H1 (cell line): ENCODE measurements at regions not wholly inside any gene's neighbourhood (a gene's known extent, or its start where the extent isn't known, plus 50 kb on each side); places are given as distances from the start of the nearest gene placed in this dataset.

Source experiments
- CTCF ChIA-PET: fragments of 300-600 bp; sonication (Branson Sonifier 250); formaldehyde crosslinking; loops from one replicate; lab custom pipeline; 2021; ENCODE audit not compliant: partially characterized antibody; lab: Charles Lee
- POLR2A ChIA-PET: fragments of 300-600 bp; sonication (Branson Sonifier 250); formaldehyde crosslinking; loops from one replicate; lab custom pipeline; 2021; ENCODE audit warnings: inconsistent platforms; ENCODE audit not compliant: partially characterized antibody; lab: Charles Lee
- DNase-seq, 2 experiments: peaks; one replicate each; pipeline versions ENCODE4 v3.0.0 to v3.0.0-alpha.2; 2010 to 2022; ENCODE audit warnings: low spot score in 2 of 2, low read depth in 1 of 2, mixed read lengths in 1 of 2
- FAIRE-seq: peaks from 2 replicates; lab custom pipeline; 2011; peaks lifted over from hg19 to GRCh38; lab: Jason Lieb, UNC
- H2AFZ ChIP-seq: 2 replicates; pipeline ENCODE4 v1.8.1; 2012; ENCODE audit warnings: low read length, inconsistent platforms
- H2AK5ac ChIP-seq: 2 replicates; pipeline ENCODE4 v1.6.1; 2013; ENCODE audit warnings: low read depth, low read length
- H2BK120ac ChIP-seq: replicated peaks from 2 replicates; pipeline ENCODE3; 2013; ENCODE audit warnings: low read depth, low read length, inconsistent platforms
- H2BK12ac ChIP-seq: 2 replicates; pipeline ENCODE4 v1.6.1; 2013; ENCODE audit warnings: low read depth, low read length
- H2BK15ac ChIP-seq: 2 replicates; pipeline ENCODE4 v1.6.1; 2013; ENCODE audit warnings: low read length
- H2BK20ac ChIP-seq: 2 replicates; pipeline ENCODE4 v1.6.1; 2013; ENCODE audit warnings: low read length
- H2BK5ac ChIP-seq: 2 replicates; pipeline ENCODE4 v1.6.1; 2013; ENCODE audit warnings: low read depth, low read length
- H3K14ac ChIP-seq: 2 replicates; pipeline ENCODE4 v1.6.1; 2013; ENCODE audit warnings: inconsistent platforms; ENCODE audit not compliant: insufficient read length
- H3K18ac ChIP-seq: 2 replicates; pipeline ENCODE4 v1.6.1; 2013; ENCODE audit warnings: low read length; ENCODE audit errors: extremely low read depth
- H3K23ac ChIP-seq: 2 replicates; pipeline ENCODE4 v1.6.1; 2013; ENCODE audit warnings: inconsistent platforms; ENCODE audit not compliant: insufficient read length
- H3K23me2 ChIP-seq: 2 replicates; pipeline ENCODE4 v1.6.1; 2013; ENCODE audit warnings: low read depth, low read length
- H3K27ac ChIP-seq: 2 replicates; pipeline ENCODE4 v1.6.1; 2011; ENCODE audit warnings: low read depth, low read length, inconsistent platforms
- H3K27me3 ChIP-seq, 4 experiments: replicated peaks in 1 of 4; 1 replicate in 1 of 4; 2 replicates in 3 of 4; pipeline versions ENCODE4 v1.6.1 to v1.8.1; 2011 to 2013; ENCODE audit warnings: low read length in 3 of 4, mild to moderate bottlenecking in 3 of 4, inconsistent platforms in 2 of 4, mixed read lengths in 2 of 4, moderate library complexity in 1 of 4; ENCODE audit not compliant: control insufficient read depth in 3 of 4, insufficient read depth in 3 of 4; ENCODE audit errors: extremely low read depth in 1 of 4
- H3K36me3 ChIP-seq, 4 experiments: 2 replicates each; pipeline versions ENCODE4 v1.6.1 to v1.8.1; 2011 to 2013; ENCODE audit warnings: mild to moderate bottlenecking in 4 of 4, low read length in 3 of 4, moderate library complexity in 2 of 4, control low read depth in 1 of 4, inconsistent platforms in 1 of 4; ENCODE audit not compliant: insufficient read depth in 4 of 4, control insufficient read depth in 2 of 4
- H3K4ac ChIP-seq: replicated peaks from 2 replicates; pipeline ENCODE3; 2013; ENCODE audit warnings: low read length, low read depth, mixed read lengths, inconsistent platforms; ENCODE audit not compliant: insufficient read length
- H3K4me1 ChIP-seq, 4 experiments: replicated peaks in 1 of 4; 1 replicate in 1 of 4; 2 replicates in 3 of 4; pipeline versions ENCODE4 v1.6.1 to v1.8.1; 2011 to 2013; ENCODE audit warnings: low read length in 3 of 4, inconsistent platforms in 2 of 4, mixed read lengths in 1 of 4; ENCODE audit not compliant: insufficient read depth in 4 of 4, control insufficient read depth in 3 of 4
- H3K4me2 ChIP-seq, 2 experiments: 2 replicates each; pipeline versions ENCODE4 v1.6.1 to v1.8.1; 2011 to 2013; ENCODE audit warnings: low read depth in 2 of 2, low read length in 2 of 2, control low read depth in 1 of 2, inconsistent platforms in 1 of 2, mild to moderate bottlenecking in 1 of 2; ENCODE audit not compliant: insufficient read depth in 1 of 2
- H3K4me3 ChIP-seq, 4 experiments: fragments of 200-600, 300-600 bp in 1 of 4; sonication (generic), shearing (Covaris generic), sonication (Bioruptor Twin) in 1 of 4; 2 replicates each; pipeline versions ENCODE4 v1.5.1 to v1.8.1; 2011 to 2016; ENCODE audit warnings: low read length in 4 of 4, low read depth in 3 of 4, control low read depth in 2 of 4, inconsistent platforms in 2 of 4, mild to moderate bottlenecking in 2 of 4, mixed read lengths in 1 of 4, moderate library complexity in 1 of 4; ENCODE audit not compliant: insufficient read depth in 2 of 4; ENCODE audit errors: extremely low read depth in 1 of 4
- H3K56ac ChIP-seq: replicated peaks from 2 replicates; pipeline ENCODE3; 2013; ENCODE audit warnings: low read depth, mild to moderate bottlenecking, mixed read lengths, low read length, inconsistent platforms; ENCODE audit not compliant: insufficient read length
- H3K79me1 ChIP-seq: 2 replicates; pipeline ENCODE4 v1.6.1; 2013; ENCODE audit warnings: low read depth, low read length, control low read depth
- H3K79me2 ChIP-seq, 2 experiments: 2 replicates each; pipeline versions ENCODE4 v1.6.1 to v1.8.1; 2012 to 2013; ENCODE audit warnings: low read length in 2 of 2, mild to moderate bottlenecking in 2 of 2, inconsistent platforms in 1 of 2; ENCODE audit not compliant: insufficient read depth in 2 of 2, control insufficient read depth in 1 of 2
- H3K9ac ChIP-seq, 4 experiments: replicated peaks in 1 of 4; 1 replicate in 1 of 4; 2 replicates in 3 of 4; pipeline versions ENCODE4 v1.6.1 to v1.8.1; 2011 to 2013; ENCODE audit warnings: low read depth in 3 of 4, low read length in 3 of 4, control low read depth in 2 of 4, mild to moderate bottlenecking in 2 of 4, moderate library complexity in 2 of 4, inconsistent platforms in 1 of 4; ENCODE audit errors: extremely low read depth in 1 of 4
- H3K9me3 ChIP-seq, 2 experiments: 2 replicates each; pipeline versions ENCODE4 v1.6.1 to v1.8.1; 2012 to 2013; ENCODE audit warnings: mild to moderate bottlenecking in 2 of 2, moderate library complexity in 2 of 2, control low read depth in 1 of 2, inconsistent platforms in 1 of 2, low read depth in 1 of 2, low read length in 1 of 2, mixed read lengths in 1 of 2; ENCODE audit not compliant: insufficient read depth in 2 of 2
- H4K20me1 ChIP-seq, 2 experiments: replicated peaks in 1 of 2; 2 replicates each; pipeline versions ENCODE3 to v1.8.1; 2011 to 2013; ENCODE audit warnings: inconsistent platforms in 2 of 2, low read length in 2 of 2, mild to moderate bottlenecking in 1 of 2; ENCODE audit not compliant: insufficient read depth in 2 of 2, control insufficient read depth in 1 of 2
- H4K5ac ChIP-seq: 2 replicates; pipeline ENCODE4 v1.6.1; 2013; ENCODE audit warnings: low read length, low read depth, mixed read lengths, inconsistent platforms; ENCODE audit not compliant: insufficient read length
- H4K8ac ChIP-seq: 2 replicates; pipeline ENCODE4 v1.8.0; 2013; ENCODE audit warnings: mild to moderate bottlenecking, moderate library complexity, low read length, inconsistent platforms; ENCODE audit not compliant: insufficient read depth; ENCODE audit errors: extremely low read depth
- H4K91ac ChIP-seq: replicated peaks from 2 replicates; pipeline ENCODE3; 2013; ENCODE audit warnings: low read length, mixed read lengths, inconsistent platforms; ENCODE audit not compliant: insufficient read length
- ASH2L ChIP-seq: fragments of 200-600, 300-600 bp; sonication (generic); IDR thresholded peaks from one replicate; pipeline ENCODE4 v1.7.1; 2017; ENCODE audit warnings: low read length
- CREB1 ChIP-seq: IDR thresholded peaks from 2 replicates; pipeline ENCODE4 v1.6.1; 2012; ENCODE audit warnings: inconsistent platforms
- CTBP2 ChIP-seq: IDR thresholded peaks from 2 replicates; pipeline ENCODE4 v1.7.0; 2011; ENCODE audit warnings: borderline replicate concordance, mild to moderate bottlenecking, moderate library complexity, mixed read lengths, low read length; ENCODE audit not compliant: insufficient read depth, insufficient read length
- HDAC2 ChIP-seq, 2 experiments: fragments of 300-600 bp in 1 of 2; sonication (generic) in 1 of 2; IDR thresholded peaks; 2 replicates each; pipeline ENCODE4 v1.6.1; 2011 to 2012; ENCODE audit warnings: low read depth in 2 of 2, low read length in 2 of 2, mild to moderate bottlenecking in 2 of 2, moderate library complexity in 2 of 2, borderline replicate concordance in 1 of 2, inconsistent platforms in 1 of 2
- JUND ChIP-seq: IDR thresholded peaks from 2 replicates; pipeline ENCODE4 v1.6.1; 2011; ENCODE audit warnings: mild to moderate bottlenecking, improper control_type of control experiment, low read length
- SAP30 ChIP-seq: fragments of 300-600 bp; sonication (generic); IDR thresholded peaks from 2 replicates; pipeline ENCODE4 v1.7.1; 2012; ENCODE audit warnings: low read length, moderate library complexity, mild to moderate bottlenecking, inconsistent platforms; ENCODE audit not compliant: insufficient read depth, insufficient replicate concordance
- SP2 ChIP-seq: IDR thresholded peaks from 2 replicates; pipeline ENCODE4 v1.6.1; 2012; ENCODE audit warnings: mild to moderate bottlenecking, low read length, inconsistent platforms
- TBP ChIP-seq: IDR thresholded peaks from 2 replicates; pipeline ENCODE4 v1.6.1; 2011; ENCODE audit warnings: low read depth, low read length, improper control_type of control experiment
- USF2 ChIP-seq: IDR thresholded peaks from 2 replicates; pipeline ENCODE4 v1.6.1; 2011; ENCODE audit warnings: low read length, improper control_type of control experiment
- WGBS, 2 experiments: shearing (Covaris generic) in 1 of 2; methylation state at CpG; one replicate each; pipeline versions ENCODE4 v1.1.6 to v1.1.7; 2013 to 2015; ENCODE audit warnings: low lambda C conversion rate in 2 of 2, mixed read lengths in 2 of 2, inconsistent platforms in 1 of 2, low coverage in 1 of 2, missing lambda C conversion rate in 1 of 2; ENCODE audit not compliant: insufficient replicate concordance in 2 of 2, insufficient coverage in 1 of 2, insufficient read length in 1 of 2; ENCODE audit errors: extremely low coverage in 1 of 2, missing lambda C conversion rate in 1 of 2; 5-methylcytosine and 5-hydroxymethylcytosine counted together

DNA sequence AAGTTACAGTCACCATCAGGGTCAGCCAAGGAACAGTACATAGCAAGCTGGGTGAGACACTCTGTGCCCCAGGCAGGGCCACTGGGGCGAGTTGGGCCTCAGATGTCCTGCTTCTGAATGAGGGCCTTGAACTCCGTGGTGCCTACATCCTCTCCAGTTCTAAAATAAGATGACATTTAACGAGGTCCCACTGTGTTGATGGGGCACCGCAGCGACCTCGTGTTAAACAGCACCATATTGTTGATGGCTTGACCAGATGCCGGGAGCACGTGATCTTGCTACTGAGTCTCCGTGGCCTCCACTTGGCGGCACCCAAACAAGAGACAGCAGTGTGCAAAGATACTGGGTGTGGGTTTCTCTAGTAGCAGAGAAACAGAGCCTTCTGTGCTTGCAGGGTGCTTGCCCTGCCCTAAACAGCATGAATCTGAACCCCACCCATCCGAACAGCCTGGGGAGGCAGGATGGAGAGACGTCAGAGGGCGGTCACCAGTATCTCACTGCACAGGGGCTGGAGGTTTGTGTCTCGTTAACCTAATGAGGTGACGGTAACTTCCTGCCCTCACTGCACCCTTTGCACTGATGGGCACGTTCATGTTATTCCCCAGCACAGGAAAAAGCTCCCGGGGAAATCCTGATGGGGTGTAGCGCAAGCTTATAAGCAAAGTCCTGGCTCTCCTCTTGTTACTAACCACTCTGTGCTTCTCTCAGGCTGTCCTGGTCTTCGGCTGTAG, 324.4 kb downstream of the AJAP1 start:
- ChIA-PET CTCF (no interaction called here), POLR2A (no interaction called here)
- no peak for FAIRE-seq
- Histone ChIP-seq H3K36me3 (no peaks in the 10 kb centered on the region), H3K27me3 (no peaks in the 10 kb centered on the region), H3K9ac (no peak overlapping the region), H2BK15ac (no peak overlapping the region), H2BK20ac (no peak overlapping the region), H3K4me3 (no peak overlapping the region), H3K23me2 (no peaks in the 10 kb centered on the region), H3K79me2 (no peaks in the 10 kb centered on the region), H3K79me1 (no peaks in the 10 kb centered on the region), H2BK120ac (no peak overlapping the region), H2AFZ (no peak overlapping the region), H3K23ac (no peak overlapping the region), H3K18ac (no peak overlapping the region), H4K20me1 (no peaks in the 10 kb centered on the region), H3K14ac (no peak overlapping the region), H4K91ac (no peak overlapping the region), H3K4ac (no peak overlapping the region), H4K8ac (no peak overlapping the region), H3K56ac (no peak overlapping the region), H3K27ac (no peak overlapping the region), H2BK5ac (no peak overlapping the region), H4K5ac (no peak overlapping the region), H2AK5ac (no peak overlapping the region), H3K4me2 (no peak overlapping the region), H2BK12ac (no peak overlapping the region; the same call in 1 of the 2 replicates), H3K4me1 (no peaks in the 10 kb centered on the region), H3K9me3 (peaks cover 0 to 2% of the 10 kb centered on the region in 2 experiments; a peak in 1 of 4 replicates)
- no peak for DNase-seq
- 93% methylated on average over 18 of the region's 19 CpGs; no CpG with 5 or more reads in 1 of the 2 experiments for WGBS, 2 experiments
- TF ChIP-seq CREB1 = no peak
- no peak for TF ChIP-seq TBP
- no peak for TF ChIP-seq JUND
- no peak for TF ChIP-seq SAP30
- TF ChIP-seq HDAC2 (IDR thresholded peaks at IDR 0.05; ENCODE audit: borderline replicate concordance in 1 of 2, low read depth in 2 of 2, low read length in 2 of 2) = no peak
- TF ChIP-seq ASH2L = no peak
- no peak for TF ChIP-seq CTBP2
- TF ChIP-seq SP2 = no peak
- TF ChIP-seq USF2 = no peak
